NCI-H345 treated with DMSO at 0.1 percent for 48 hours (cell line): ENCODE measurements at regions not wholly inside any gene's neighbourhood (a gene's known extent, or its start where the extent isn't known, plus 50 kb on each side); places are given as distances from the start of the nearest gene placed in this dataset.
"Not testable (repeated sequence)": the region's sequence is repeated elsewhere in the genome, so short reads cannot be mapped to it uniquely, and the experiment has no call there.

Experiments
- DNase-seq: peaks from one replicate; lab custom pipeline; 2025; ENCODE audit not compliant: unreplicated experiment; lab: John Stamatoyannopoulos, UW

GRCh38 chr1:106290805-106291501, 765.5 kb upstream of the PRMT6 start:
- DNase-seq: no peak

GRCh38 chr1:106292130-106292529, 764.3 kb upstream of the PRMT6 start:
- no peak for DNase-seq

GRCh38 chr1:106296431-106296830, 760.0 kb upstream of the PRMT6 start:
- no peak for DNase-seq

GRCh38 chr1:106304106-106304505, 752.4 kb upstream of the PRMT6 start:
- DNase-seq: no peak

GRCh38 chr1:106319612-106320011, 736.9 kb upstream of the PRMT6 start:
- DNase-seq: no peak

- no peak for DNase-seq
Measured at GRCh38 chr1:106325600-106325999, 730.9 kb upstream of the PRMT6 start.

GRCh38 chr1:106344494-106344893, 712.0 kb upstream of the PRMT6 start:
- no peak for DNase-seq

GRCh38 chr1:106360252-106360651, 696.2 kb upstream of the PRMT6 start:
- no peak for DNase-seq

- DNase-seq: no peak
Measured at GRCh38 chr1:106366627-106367319, 689.7 kb upstream of the PRMT6 start.

- no peak for DNase-seq
Measured at GRCh38 chr1:106378261-106378660, 678.2 kb upstream of the PRMT6 start.

GRCh38 chr1:106380772-106381171, 675.7 kb upstream of the PRMT6 start:
- DNase-seq: no peak

- not testable (repeated sequence) for DNase-seq
Measured at GRCh38 chr1:106389160-106389559, 667.3 kb upstream of the PRMT6 start.

GRCh38 chr1:106393046-106393445, 663.4 kb upstream of the PRMT6 start:
- no peak for DNase-seq

- DNase-seq: no peak
Measured at GRCh38 chr1:106396020-106396419, 660.5 kb upstream of the PRMT6 start.

- DNase-seq: no peak
Measured at GRCh38 chr1:106398391-106398790, 658.1 kb upstream of the PRMT6 start.

- no peak for DNase-seq
Measured at GRCh38 chr1:106406114-106406513, 650.4 kb upstream of the PRMT6 start.

GRCh38 chr1:106412321-106412720, 644.2 kb upstream of the PRMT6 start:
- not testable (repeated sequence) for DNase-seq

GRCh38 chr1:106435269-106435668, 621.2 kb upstream of the PRMT6 start:
- DNase-seq: no peak

- DNase-seq: no peak
Measured at GRCh38 chr1:106439475-106439874, 617.0 kb upstream of the PRMT6 start.

- DNase-seq: no peak
Measured at GRCh38 chr1:106447466-106447865, 609.0 kb upstream of the PRMT6 start.

GRCh38 chr1:106456832-106457231, 599.6 kb upstream of the PRMT6 start:
- no peak for DNase-seq

- DNase-seq: no peak
Measured at GRCh38 chr1:106457368-106457767, 599.1 kb upstream of the PRMT6 start.

GRCh38 chr1:106458866-106459265, 597.6 kb upstream of the PRMT6 start:
- no peak for DNase-seq
